BE2C (cell line): ENCODE measurements at regions not wholly inside any gene's neighbourhood (a gene's known extent, or its start where the extent isn't known, plus 50 kb on each side); places are given as distances from the start of the nearest gene placed in this dataset.

Experiments used
- DNase-seq: peaks from one replicate; pipeline ENCODE4 v3.0.0-alpha.2; 2020
- H3K27me3 ChIP-seq: fragments of 250-450 bp; sonication (Bioruptor Pico); 2 replicates; pipeline ENCODE4 v1.5.1; 2020; ENCODE audit warnings: mild to moderate bottlenecking
- H3K36me3 ChIP-seq: fragments of 250-450 bp; sonication (Bioruptor Pico); 2 replicates; pipeline ENCODE4 v1.5.1; 2020; ENCODE audit warnings: mild to moderate bottlenecking
- H3K4me1 ChIP-seq: fragments of 250-450 bp; sonication (Bioruptor Pico); 2 replicates; pipeline ENCODE4 v1.5.1; 2020
- H3K4me3 ChIP-seq: 2 replicates; pipeline ENCODE4 v1.5.1; 2011; ENCODE audit warnings: low read depth, low read length
- H3K9me3 ChIP-seq: fragments of 250-450 bp; sonication (Bioruptor Pico); 2 replicates; pipeline ENCODE4 v1.5.1; 2020
- TF ChIP-seq, protein P1 (sequence below): IDR thresholded peaks from 2 replicates; pipeline ENCODE4 v1.5.1; 2012; ENCODE audit warnings: mild to moderate bottlenecking, low read depth, low read length

DNA sequence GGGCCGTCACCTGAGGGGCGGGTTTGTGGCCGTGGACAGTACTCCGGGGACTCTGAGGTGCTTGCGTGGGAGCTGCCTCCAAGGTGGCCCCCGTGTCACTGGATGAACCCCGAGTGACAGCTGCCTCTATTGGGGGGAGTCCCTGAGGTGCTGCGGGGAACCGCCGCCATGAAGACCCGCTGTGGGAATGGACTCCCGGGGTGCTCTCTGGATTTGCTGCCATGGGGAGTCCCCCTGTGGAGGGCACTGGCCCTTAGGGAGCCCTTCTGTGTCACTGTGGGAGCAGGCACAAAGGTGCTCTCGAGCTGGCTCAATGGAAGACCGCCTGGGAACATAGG, 100.2 kb upstream of the CCL21 start:
- H3K4me3 ChIP-seq, result no peak overlapping the region
- H3K27me3 ChIP-seq, result peaks cover 6% of the 10 kb centered on the region; the same call in 1 of the 2 replicates
- no peaks in the 10 kb centered on the region for H3K36me3 ChIP-seq
- DNase-seq, result no peak
- TF ChIP-seq, protein P1, sequence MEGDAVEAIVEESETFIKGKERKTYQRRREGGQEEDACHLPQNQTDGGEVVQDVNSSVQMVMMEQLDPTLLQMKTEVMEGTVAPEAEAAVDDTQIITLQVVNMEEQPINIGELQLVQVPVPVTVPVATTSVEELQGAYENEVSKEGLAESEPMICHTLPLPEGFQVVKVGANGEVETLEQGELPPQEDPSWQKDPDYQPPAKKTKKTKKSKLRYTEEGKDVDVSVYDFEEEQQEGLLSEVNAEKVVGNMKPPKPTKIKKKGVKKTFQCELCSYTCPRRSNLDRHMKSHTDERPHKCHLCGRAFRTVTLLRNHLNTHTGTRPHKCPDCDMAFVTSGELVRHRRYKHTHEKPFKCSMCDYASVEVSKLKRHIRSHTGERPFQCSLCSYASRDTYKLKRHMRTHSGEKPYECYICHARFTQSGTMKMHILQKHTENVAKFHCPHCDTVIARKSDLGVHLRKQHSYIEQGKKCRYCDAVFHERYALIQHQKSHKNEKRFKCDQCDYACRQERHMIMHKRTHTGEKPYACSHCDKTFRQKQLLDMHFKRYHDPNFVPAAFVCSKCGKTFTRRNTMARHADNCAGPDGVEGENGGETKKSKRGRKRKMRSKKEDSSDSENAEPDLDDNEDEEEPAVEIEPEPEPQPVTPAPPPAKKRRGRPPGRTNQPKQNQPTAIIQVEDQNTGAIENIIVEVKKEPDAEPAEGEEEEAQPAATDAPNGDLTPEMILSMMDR, result no peak
- no peaks in the 10 kb centered on the region for H3K4me1 ChIP-seq
- H3K9me3 ChIP-seq, result no peaks in the 10 kb centered on the region

DNA sequence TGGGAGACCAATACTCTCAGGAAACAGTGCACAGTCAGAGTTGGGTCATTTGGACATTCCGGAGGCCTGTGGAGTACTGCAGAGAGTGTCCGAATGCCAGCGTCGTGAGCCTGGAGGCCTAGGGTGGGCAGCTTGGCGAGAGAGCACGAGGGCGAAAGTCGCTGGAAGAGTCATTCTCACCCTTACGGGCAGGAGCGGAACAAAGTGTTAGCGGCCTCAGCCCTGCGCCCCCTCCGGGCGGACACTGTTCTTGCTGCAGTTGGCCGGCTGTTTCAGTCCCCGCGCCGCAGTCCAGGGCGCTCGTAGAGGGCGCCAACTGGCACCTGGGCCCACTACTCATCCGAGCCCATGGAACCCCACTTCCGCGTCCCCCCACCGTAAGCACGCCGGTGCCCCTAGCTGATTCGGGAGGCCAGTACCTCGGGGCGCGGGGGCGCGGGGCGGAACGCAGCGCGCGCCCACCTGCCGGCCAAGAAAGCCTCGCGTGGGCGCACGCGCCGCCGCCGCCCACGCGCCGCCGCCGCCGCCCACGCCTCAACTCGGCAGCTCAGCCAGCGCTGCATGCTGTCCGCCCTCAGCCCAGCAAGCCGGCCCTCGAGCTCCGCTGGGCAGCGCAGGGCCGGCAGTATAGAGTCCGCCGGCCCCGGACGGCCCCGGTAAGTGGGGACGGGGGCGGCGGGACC, 99.7 kb upstream of the CCL21 start:
- H3K27me3 ChIP-seq, result peaks cover 1% of the 10 kb centered on the region; the same call in 1 of the 2 replicates
- no peak overlapping the region for H3K4me3 ChIP-seq
- H3K9me3 ChIP-seq, result no peaks in the 10 kb centered on the region
- TF ChIP-seq, protein P1, result peak; percentile 5; the same call in 1 of the 2 replicates
- no peaks in the 10 kb centered on the region for H3K4me1 ChIP-seq
- no peak for DNase-seq
- H3K36me3 ChIP-seq, result no peaks in the 10 kb centered on the region

DNA sequence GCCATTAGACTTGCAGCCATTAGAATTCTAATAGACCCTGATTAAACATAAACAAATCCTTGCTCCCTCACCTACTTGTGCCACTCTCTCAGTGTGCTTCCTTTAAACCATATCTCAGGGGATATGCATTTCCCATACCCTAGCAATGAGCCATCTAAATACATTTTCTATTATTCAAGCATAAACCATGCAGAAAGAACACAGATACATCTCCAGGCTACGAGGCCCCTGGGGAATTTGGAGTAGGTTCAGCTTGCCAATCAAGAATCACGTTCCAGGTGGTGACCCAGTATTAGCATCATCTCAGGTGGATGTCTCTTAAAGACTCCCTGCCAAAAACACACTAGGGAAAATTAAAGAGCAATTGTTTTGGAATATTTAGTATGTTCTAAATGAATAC, 93.0 kb upstream of the CCL21 start:
- Histone ChIP-seq H3K4me3 (no peak overlapping the region), H3K27me3 (0 out of 2 replicates have a peak, but pooled peaks cover 3% of the 10 kb centered on the region), H3K9me3 (no peaks in the 10 kb centered on the region), H3K36me3 (no peaks in the 10 kb centered on the region), H3K4me1 (no peaks in the 10 kb centered on the region)
- DNase-seq, result no peak
- TF ChIP-seq, protein P1, result no peak

DNA sequence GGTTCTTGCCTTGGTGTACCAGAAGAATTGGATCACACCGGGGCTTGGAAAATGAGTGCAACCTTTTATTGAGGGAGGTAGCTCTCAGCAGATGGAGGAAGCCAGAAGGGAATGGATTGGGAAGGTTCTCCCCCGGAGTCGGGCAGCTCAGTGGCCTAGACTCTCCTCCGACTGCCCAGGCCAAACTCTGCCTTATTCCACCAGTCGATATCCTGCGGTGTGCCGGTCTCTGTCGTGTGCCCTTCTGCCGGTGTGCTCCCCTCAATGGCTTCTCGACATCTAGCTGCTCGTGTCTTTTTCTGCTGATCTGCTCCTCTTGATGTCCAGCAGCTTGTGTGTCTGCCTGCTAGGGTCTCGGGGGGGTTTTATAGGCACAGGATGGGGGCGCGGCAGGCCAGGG, 87.4 kb upstream of the CCL21 start:
- H3K4me3 ChIP-seq, result no peak overlapping the region
- no peak for DNase-seq
- H3K4me1 ChIP-seq, result no peaks in the 10 kb centered on the region
- H3K27me3 ChIP-seq, result peaks cover 20% of the 10 kb centered on the region
- no peaks in the 10 kb centered on the region for H3K9me3 ChIP-seq
- H3K36me3 ChIP-seq, result no peaks in the 10 kb centered on the region
- TF ChIP-seq, protein P1, result no peak

DNA sequence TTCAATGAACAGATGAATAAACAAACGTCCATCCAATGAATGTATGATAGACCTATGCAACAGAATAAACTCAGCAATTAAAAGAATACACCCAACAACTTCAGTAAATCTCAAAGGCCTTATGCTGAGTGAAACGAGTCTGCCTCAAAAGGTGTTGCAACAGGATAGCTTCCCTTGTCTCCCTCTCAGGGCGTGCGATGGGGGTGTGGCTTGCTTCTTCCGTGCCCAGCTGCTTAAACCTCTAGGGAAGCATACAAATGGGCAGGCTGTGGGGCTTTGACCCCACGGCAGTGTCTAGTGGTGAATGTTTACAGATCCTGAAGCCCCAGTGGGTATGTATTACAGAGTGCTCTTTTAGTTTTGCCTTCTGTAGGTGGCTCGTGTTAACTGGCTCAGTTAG, 87.0 kb upstream of the CCL21 start:
- H3K4me3 ChIP-seq, result no peak overlapping the region
- H3K9me3 ChIP-seq, result no peaks in the 10 kb centered on the region
- DNase-seq, result no peak
- no peaks in the 10 kb centered on the region for H3K4me1 ChIP-seq
- H3K27me3 ChIP-seq, result peaks cover 24% of the 10 kb centered on the region
- TF ChIP-seq, protein P1, result no peak
- no peaks in the 10 kb centered on the region for H3K36me3 ChIP-seq

DNA sequence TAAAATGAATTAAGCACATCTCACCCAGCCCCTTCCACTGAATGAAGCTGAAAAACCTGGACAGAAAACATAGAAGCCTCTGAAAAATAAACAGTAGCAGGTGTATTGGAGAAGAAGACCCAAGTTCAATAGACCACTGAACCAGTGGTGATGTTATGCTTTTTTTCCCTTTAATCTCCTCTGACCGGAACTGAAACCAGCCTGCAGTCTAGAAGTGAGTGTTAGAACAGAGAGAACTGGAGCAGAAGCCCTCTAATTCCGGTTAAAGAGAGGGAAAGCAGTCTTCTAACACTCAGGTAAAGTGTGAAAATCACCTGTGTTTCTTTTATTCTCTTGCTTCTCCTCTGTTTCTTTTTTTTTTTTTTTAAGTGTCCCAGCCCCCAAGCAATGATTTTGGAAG, 83.5 kb upstream of the CCL21 start:
- no peaks in the 10 kb centered on the region for H3K36me3 ChIP-seq
- TF ChIP-seq, protein P1, result no peak
- H3K27me3 ChIP-seq, result peaks cover 25% of the 10 kb centered on the region
- no peaks in the 10 kb centered on the region for H3K4me1 ChIP-seq
- H3K4me3 ChIP-seq, result no peak overlapping the region
- DNase-seq, result no peak
- H3K9me3 ChIP-seq, result no peaks in the 10 kb centered on the region
